ENCODE measurements at regions not wholly inside any gene's neighbourhood (a gene's known extent, or its start where the extent isn't known, plus 50 kb on each side); places are given as distances from the start of the nearest gene placed in this dataset.

GRCh38 chr20:19122395-19122794 is 90.0 kb upstream of the SLC24A3 start:
- TF ChIP-seq EZH2phosphoT487 (IDR thresholded peaks at IDR 0.05; ENCODE audit: borderline replicate concordance), result no peak
- TF ChIP-seq CTCF (conservative IDR thresholded peaks at IDR 0.05; ENCODE audit: low read length), result no peak
- no peak overlapping the region for H3K4me3 ChIP-seq (ENCODE audit: low read length, poor library complexity, severe bottlenecking)
- no peaks in the 10 kb centered on the region for H3K36me3 ChIP-seq (ENCODE audit: insufficient read depth, low read length)
- no peaks in the 10 kb centered on the region for H3K4me1 ChIP-seq (ENCODE audit: insufficient read depth, low read length, poor library complexity, severe bottlenecking)
- H3K27me3 ChIP-seq (ENCODE audit: insufficient read depth, low read length, poor library complexity, severe bottlenecking), result no peaks in the 10 kb centered on the region
- H3F3A ChIP-seq (ENCODE audit: low read depth), result no peaks in the 10 kb centered on the region
- H3K79me2 ChIP-seq (ENCODE audit: insufficient read depth, low read length), result no peaks in the 10 kb centered on the region
- H2AFZ ChIP-seq (ENCODE audit: low read length), result no peak overlapping the region
- no peaks in the 10 kb centered on the region for H3K9me3 ChIP-seq (ENCODE audit: insufficient read depth, low read depth, low read length)
- H3K9ac ChIP-seq (ENCODE audit: low read depth, low read length, poor library complexity, severe bottlenecking), result no peak overlapping the region
- no peaks in the 10 kb centered on the region for H3K9me2 ChIP-seq (replicated peaks; ENCODE audit: low read depth, low read length)
- no peak overlapping the region for H3K4me2 ChIP-seq (ENCODE audit: low read depth, low read length, poor library complexity, severe bottlenecking)
- H4K20me1 ChIP-seq (ENCODE audit: insufficient read depth, low read length, poor library complexity, severe bottlenecking), result no peaks in the 10 kb centered on the region

- Histone ChIP-seq H3K4me1 (ENCODE audit: insufficient read depth, low read length, poor library complexity, severe bottlenecking) (no peaks in the 10 kb centered on the region), H3K9ac (ENCODE audit: low read depth, low read length, poor library complexity, severe bottlenecking) (no peak overlapping the region), H3K9me2 (replicated peaks; ENCODE audit: low read depth, low read length) (no peaks in the 10 kb centered on the region), H2AFZ (ENCODE audit: low read length) (no peak overlapping the region), H3K4me2 (ENCODE audit: low read depth, low read length, poor library complexity, severe bottlenecking) (no peak overlapping the region), H3K9me3 (ENCODE audit: insufficient read depth, low read depth, low read length) (no peaks in the 10 kb centered on the region), H3F3A (ENCODE audit: low read depth) (no peaks in the 10 kb centered on the region), H3K79me2 (ENCODE audit: insufficient read depth, low read length) (no peaks in the 10 kb centered on the region), H3K4me3 (ENCODE audit: low read length, poor library complexity, severe bottlenecking) (no peak overlapping the region), H4K20me1 (ENCODE audit: insufficient read depth, low read length, poor library complexity, severe bottlenecking) (no peaks in the 10 kb centered on the region), H3K27me3 (ENCODE audit: insufficient read depth, low read length, poor library complexity, severe bottlenecking) (no peaks in the 10 kb centered on the region), H3K36me3 (ENCODE audit: insufficient read depth, low read length) (no peaks in the 10 kb centered on the region)
- TF ChIP-seq EZH2phosphoT487 (IDR thresholded peaks at IDR 0.05; ENCODE audit: borderline replicate concordance), result no peak
- no peak for TF ChIP-seq CTCF (conservative IDR thresholded peaks at IDR 0.05; ENCODE audit: low read length)
Observed at GRCh38 chr20:19125508-19125907, 86.9 kb upstream of the SLC24A3 start.

- no peak overlapping the region for H3K9ac ChIP-seq (ENCODE audit: low read depth, low read length, poor library complexity, severe bottlenecking)
- no peak overlapping the region for H2AFZ ChIP-seq (ENCODE audit: low read length)
- H3F3A ChIP-seq (ENCODE audit: low read depth), result no peaks in the 10 kb centered on the region
- no peaks in the 10 kb centered on the region for H4K20me1 ChIP-seq (ENCODE audit: insufficient read depth, low read length, poor library complexity, severe bottlenecking)
- no peaks in the 10 kb centered on the region for H3K9me3 ChIP-seq (ENCODE audit: insufficient read depth, low read depth, low read length)
- H3K79me2 ChIP-seq (ENCODE audit: insufficient read depth, low read length), result no peaks in the 10 kb centered on the region
- no peaks in the 10 kb centered on the region for H3K9me2 ChIP-seq (replicated peaks; ENCODE audit: low read depth, low read length)
- H3K27me3 ChIP-seq (ENCODE audit: insufficient read depth, low read length, poor library complexity, severe bottlenecking), result no peaks in the 10 kb centered on the region
- no peaks in the 10 kb centered on the region for H3K36me3 ChIP-seq (ENCODE audit: insufficient read depth, low read length)
- no peak for TF ChIP-seq CTCF (conservative IDR thresholded peaks at IDR 0.05; ENCODE audit: low read length)
- no peak for TF ChIP-seq EZH2phosphoT487 (IDR thresholded peaks at IDR 0.05; ENCODE audit: borderline replicate concordance)
- no peak overlapping the region for H3K4me2 ChIP-seq (ENCODE audit: low read depth, low read length, poor library complexity, severe bottlenecking)
- no peak overlapping the region for H3K4me3 ChIP-seq (ENCODE audit: low read length, poor library complexity, severe bottlenecking)
- no peaks in the 10 kb centered on the region for H3K4me1 ChIP-seq (ENCODE audit: insufficient read depth, low read length, poor library complexity, severe bottlenecking)
Observed at GRCh38 chr20:19129306-19129705, 83.1 kb upstream of the SLC24A3 start.

All from Loucy (cell line).